ENCODE measurements at regions not wholly inside any gene's neighbourhood (a gene's known extent, or its start where the extent isn't known, plus 50 kb on each side); places are given as distances from the start of the nearest gene placed in this dataset.

DNA sequence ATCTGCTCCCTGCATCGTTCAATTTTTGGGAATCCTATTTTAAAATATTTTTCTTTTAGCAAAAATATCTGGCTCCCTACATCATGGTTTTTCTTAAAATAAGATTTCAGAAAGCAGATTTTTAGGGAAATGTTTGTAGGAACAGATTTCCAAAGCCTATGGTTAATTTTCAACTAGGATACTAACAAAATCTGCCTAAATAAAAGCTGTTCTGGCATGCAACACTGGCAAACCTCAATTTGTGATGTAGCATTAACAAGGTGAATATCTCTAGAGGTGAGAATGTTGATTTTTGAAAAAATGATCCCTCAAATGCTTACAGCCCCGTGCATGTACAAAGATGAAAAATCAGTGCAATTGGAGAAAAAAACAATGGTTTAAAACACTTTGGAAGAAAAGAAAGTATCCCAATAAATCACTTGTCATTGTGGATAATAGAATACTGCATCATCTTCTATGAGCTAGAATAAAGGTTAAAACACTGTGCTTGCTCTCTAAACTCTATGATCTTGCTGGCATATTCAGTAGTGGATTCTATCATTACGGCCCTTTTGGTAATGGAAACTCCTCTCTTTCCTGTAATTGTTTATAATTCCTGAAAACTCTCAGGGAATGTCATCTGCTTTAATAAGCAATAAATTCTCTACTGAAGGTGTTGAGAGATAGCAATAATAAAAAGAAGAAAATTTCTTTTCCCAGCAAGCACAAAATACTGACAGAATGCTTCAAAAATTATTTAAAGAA is 97.6 kb downstream of the C4orf33 start:
- in situ Hi-C loops (cut with HindIII; ENCODE audit: low pct_ligation_motif_present, low sequenced_read_pairs): no loop called here
- H3K27ac ChIP-seq: no peak overlapping the region
- no peak for DNase-seq

DNA sequence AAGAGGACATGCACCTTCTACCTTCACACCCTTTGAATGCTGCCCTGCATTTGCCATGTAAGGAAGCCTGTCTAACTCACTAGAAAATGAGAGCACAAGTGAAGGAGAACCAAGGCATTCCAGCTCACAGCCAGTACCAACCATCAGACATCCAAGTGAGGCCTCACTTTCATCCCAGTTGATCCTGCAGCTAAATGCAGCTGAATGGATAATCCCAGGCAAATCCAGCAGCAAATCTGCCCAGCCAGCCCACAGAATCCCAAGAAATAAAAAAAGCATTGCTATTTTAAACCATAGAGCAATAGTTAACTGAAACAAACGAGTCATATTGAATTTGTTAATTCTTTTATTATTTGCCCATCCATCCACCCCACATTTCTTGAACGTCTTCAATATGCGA is 112.5 kb downstream of the C4orf33 start:
- in situ Hi-C loops (cut with HindIII; ENCODE audit: low pct_ligation_motif_present, low sequenced_read_pairs): no loop called here
- H3K27me3 ChIP-seq (replicated peaks): no peaks in the 10 kb centered on the region
- no peak overlapping the region for H3K4me3 ChIP-seq (ENCODE audit: low read depth, low read length)
- TF ChIP-seq, protein P1, sequence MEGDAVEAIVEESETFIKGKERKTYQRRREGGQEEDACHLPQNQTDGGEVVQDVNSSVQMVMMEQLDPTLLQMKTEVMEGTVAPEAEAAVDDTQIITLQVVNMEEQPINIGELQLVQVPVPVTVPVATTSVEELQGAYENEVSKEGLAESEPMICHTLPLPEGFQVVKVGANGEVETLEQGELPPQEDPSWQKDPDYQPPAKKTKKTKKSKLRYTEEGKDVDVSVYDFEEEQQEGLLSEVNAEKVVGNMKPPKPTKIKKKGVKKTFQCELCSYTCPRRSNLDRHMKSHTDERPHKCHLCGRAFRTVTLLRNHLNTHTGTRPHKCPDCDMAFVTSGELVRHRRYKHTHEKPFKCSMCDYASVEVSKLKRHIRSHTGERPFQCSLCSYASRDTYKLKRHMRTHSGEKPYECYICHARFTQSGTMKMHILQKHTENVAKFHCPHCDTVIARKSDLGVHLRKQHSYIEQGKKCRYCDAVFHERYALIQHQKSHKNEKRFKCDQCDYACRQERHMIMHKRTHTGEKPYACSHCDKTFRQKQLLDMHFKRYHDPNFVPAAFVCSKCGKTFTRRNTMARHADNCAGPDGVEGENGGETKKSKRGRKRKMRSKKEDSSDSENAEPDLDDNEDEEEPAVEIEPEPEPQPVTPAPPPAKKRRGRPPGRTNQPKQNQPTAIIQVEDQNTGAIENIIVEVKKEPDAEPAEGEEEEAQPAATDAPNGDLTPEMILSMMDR (IDR thresholded peaks at IDR 0.05; ENCODE audit: low read depth, low read length, missing control alignments): no peak
- no peak overlapping the region for H3K27ac ChIP-seq
- no peak for DNase-seq
- no peaks in the 10 kb centered on the region for H3K36me3 ChIP-seq (replicated peaks)

More for the DNA sequence above, 97.6 kb downstream of the C4orf33 start:
- TF ChIP-seq, protein P1 (IDR thresholded peaks at IDR 0.05; ENCODE audit: low read depth, low read length, missing control alignments): no peak
- Histone ChIP-seq H3K36me3 (replicated peaks) (no peaks in the 10 kb centered on the region), H3K27me3 (replicated peaks) (no peaks in the 10 kb centered on the region), H3K4me3 (ENCODE audit: low read depth, low read length) (no peak overlapping the region)

DNA sequence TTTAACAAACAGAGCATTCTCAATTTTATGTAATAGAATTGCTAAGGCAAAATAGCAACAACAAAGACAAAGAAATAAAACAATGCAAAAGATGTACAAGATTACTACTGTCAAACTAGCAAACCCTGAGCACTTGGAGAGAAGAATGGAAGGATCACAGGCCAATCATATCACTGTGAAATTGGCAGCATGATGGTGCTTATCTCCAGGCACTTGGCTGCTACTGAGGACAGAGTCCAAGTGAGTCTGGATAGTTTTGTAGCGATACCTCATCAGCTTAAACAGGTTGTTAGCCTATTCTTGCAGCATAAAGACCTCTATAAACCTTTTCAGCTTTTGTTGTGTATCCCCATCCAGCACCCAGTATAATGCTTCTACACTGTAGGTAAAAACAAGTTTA is 117.7 kb downstream of the C4orf33 start:
- no peak for DNase-seq
- TF ChIP-seq, protein P1 (IDR thresholded peaks at IDR 0.05; ENCODE audit: low read depth, low read length, missing control alignments): no peak
- in situ Hi-C loops (cut with HindIII; ENCODE audit: low pct_ligation_motif_present, low sequenced_read_pairs): no loop called here
- H3K27me3 ChIP-seq (replicated peaks): no peaks in the 10 kb centered on the region
- no peak overlapping the region for H3K27ac ChIP-seq
- H3K36me3 ChIP-seq (replicated peaks): no peaks in the 10 kb centered on the region
- H3K4me3 ChIP-seq (ENCODE audit: low read depth, low read length): no peak overlapping the region

DNA sequence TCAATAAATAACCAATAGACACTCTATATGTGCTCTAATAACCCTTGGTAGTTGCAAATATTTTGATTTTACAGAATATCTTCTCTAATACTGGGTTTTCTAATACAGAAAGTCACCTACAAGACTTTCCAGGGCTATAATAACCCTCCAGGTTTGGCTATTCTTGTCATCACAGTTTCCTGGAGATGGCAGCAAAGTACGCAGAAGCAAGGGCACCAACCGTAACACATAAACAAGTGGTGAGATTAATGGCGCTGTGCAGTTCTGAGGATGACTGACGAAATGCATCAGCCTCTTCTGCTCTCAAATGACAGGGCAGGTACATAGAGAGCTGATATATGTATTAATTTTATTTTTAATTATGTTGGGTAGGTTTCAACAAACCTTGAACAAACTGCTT is 122.4 kb downstream of the C4orf33 start:
- H3K27me3 ChIP-seq (replicated peaks): no peaks in the 10 kb centered on the region
- H3K27ac ChIP-seq: peak overlapping the region; percentile 39
- no peak overlapping the region for H3K4me3 ChIP-seq (ENCODE audit: low read depth, low read length)
- TF ChIP-seq, protein P1 (IDR thresholded peaks at IDR 0.05; ENCODE audit: low read depth, low read length, missing control alignments): peak; percentile 45
- no peaks in the 10 kb centered on the region for H3K36me3 ChIP-seq (replicated peaks)
- in situ Hi-C loops (cut with HindIII; ENCODE audit: low pct_ligation_motif_present, low sequenced_read_pairs): no loop called here
- DNase-seq: peak; percentile 59

DNA sequence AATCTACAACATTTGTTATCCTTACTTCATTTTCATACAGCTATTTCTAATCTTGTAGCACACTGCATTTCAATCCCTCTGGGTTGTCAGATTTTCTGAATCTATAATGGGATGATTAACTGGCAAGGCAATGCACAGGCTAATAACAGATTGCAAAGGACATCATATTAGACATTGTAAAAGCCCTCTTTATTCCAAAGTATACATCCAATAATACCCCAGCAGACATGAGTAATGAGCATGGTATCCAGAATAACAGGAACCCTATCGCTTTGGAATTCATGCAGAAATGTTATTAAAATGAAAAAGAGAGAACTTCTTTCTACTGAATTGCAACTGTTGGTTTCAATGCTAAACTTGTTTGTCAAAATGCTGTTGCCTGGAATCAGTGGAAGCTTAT is 122.9 kb downstream of the C4orf33 start:
- DNase-seq: peak; percentile 52
- H3K27ac ChIP-seq: peak overlapping the region; percentile 39
- no peaks in the 10 kb centered on the region for H3K27me3 ChIP-seq (replicated peaks)
- no peak overlapping the region for H3K4me3 ChIP-seq (ENCODE audit: low read depth, low read length)
- H3K36me3 ChIP-seq (replicated peaks): no peaks in the 10 kb centered on the region
- in situ Hi-C loops (cut with HindIII; ENCODE audit: low pct_ligation_motif_present, low sequenced_read_pairs): no loop called here
- TF ChIP-seq, protein P1 (IDR thresholded peaks at IDR 0.05; ENCODE audit: low read depth, low read length, missing control alignments): no peak

DNA sequence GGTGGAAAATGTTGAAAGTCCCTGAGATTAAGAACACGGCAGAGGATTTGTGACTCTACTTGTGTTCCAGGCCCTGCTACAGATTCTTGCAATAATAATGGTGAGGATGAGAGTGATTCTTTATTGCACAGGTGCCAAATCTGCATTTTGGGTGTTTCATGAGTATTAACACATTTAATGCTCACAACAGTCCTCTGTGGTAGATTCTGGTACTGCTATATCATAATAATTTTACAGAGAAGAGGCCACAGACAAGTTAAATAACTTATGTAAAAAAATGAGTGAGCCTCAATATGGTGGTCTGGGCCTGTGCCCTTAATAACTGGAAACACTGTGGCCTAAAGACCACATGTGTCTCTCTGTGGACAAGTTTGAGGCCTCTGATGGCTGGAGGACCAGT is 124.3 kb downstream of the C4orf33 start:
- DNase-seq: no peak
- H3K36me3 ChIP-seq (replicated peaks): no peaks in the 10 kb centered on the region
- H3K27ac ChIP-seq: no peak overlapping the region
- H3K4me3 ChIP-seq (ENCODE audit: low read depth, low read length): no peak overlapping the region
- H3K27me3 ChIP-seq (replicated peaks): no peaks in the 10 kb centered on the region
- in situ Hi-C loops (cut with HindIII; ENCODE audit: low pct_ligation_motif_present, low sequenced_read_pairs): no loop called here
- TF ChIP-seq, protein P1 (IDR thresholded peaks at IDR 0.05; ENCODE audit: low read depth, low read length, missing control alignments): no peak

Measured in brain microvascular endothelial cell (primary cell).